Smooth muscle cell (in vitro differentiated cells): ENCODE measurements at regions not wholly inside any gene's neighbourhood (a gene's known extent, or its start where the extent isn't known, plus 50 kb on each side); places are given as distances from the start of the nearest gene placed in this dataset.

Experiments used
- DNase-seq: peaks from one replicate; lab custom pipeline; 2025; ENCODE audit not compliant: unreplicated experiment; lab: John Stamatoyannopoulos, UW
- H2AFZ ChIP-seq: fragments of 200-600 bp; sonication (generic); 2 replicates; pipeline ENCODE4 v1.6.0; 2016; ENCODE audit warnings: antibody characterized with exemption, low read depth, mild to moderate bottlenecking
- H3F3A ChIP-seq: fragments of 200-600 bp; sonication (generic); 2 replicates; pipeline ENCODE4 v1.6.0; 2017; ENCODE audit warnings: antibody characterized with exemption, low read depth
- H3K27ac ChIP-seq: fragments of 200-600 bp; sonication (generic); 2 replicates; pipeline ENCODE4 v1.5.1; 2016; ENCODE audit warnings: low read depth, mild to moderate bottlenecking
- H3K27me3 ChIP-seq: fragments of 200-600 bp; sonication (generic); 2 replicates; pipeline ENCODE4 v1.6.1; 2016; ENCODE audit warnings: low read depth, mild to moderate bottlenecking
- H3K36me3 ChIP-seq: fragments of 200-600 bp; sonication (generic); 2 replicates; pipeline ENCODE4 v1.5.1; 2016; ENCODE audit warnings: low read depth
- H3K4me1 ChIP-seq: fragments of 200-600 bp; sonication (generic); 2 replicates; pipeline ENCODE4 v1.5.1; 2016; ENCODE audit warnings: low read depth
- H3K4me2 ChIP-seq: fragments of 200-600 bp; sonication (generic); 2 replicates; pipeline ENCODE4 v1.6.0; 2016; ENCODE audit warnings: mild to moderate bottlenecking
- H3K4me3 ChIP-seq: fragments of 200-600 bp; sonication (generic); 2 replicates; pipeline ENCODE4 v1.5.1; 2016; ENCODE audit warnings: mild to moderate bottlenecking
- H3K79me2 ChIP-seq: fragments of 200-600 bp; sonication (generic); 2 replicates; pipeline ENCODE4 v1.6.0; 2016; ENCODE audit warnings: low read depth, mild to moderate bottlenecking
- H3K9ac ChIP-seq: fragments of 200-600 bp; sonication (generic); 2 replicates; pipeline ENCODE4 v1.6.0; 2016; ENCODE audit warnings: low read depth
- H3K9me3 ChIP-seq: fragments of 200-600 bp; sonication (generic); replicated peaks from 2 replicates; pipeline ENCODE4 v1.5.1; 2016; ENCODE audit warnings: low read depth
- H4K20me1 ChIP-seq: fragments of 200-600 bp; sonication (generic); 2 replicates; pipeline ENCODE4 v1.6.0; 2016; ENCODE audit warnings: low read depth
- WGBS: methylation state at CpG from one replicate; pipeline ENCODE4 v1.1.7; 2016; ENCODE audit warnings: low lambda C conversion rate; 5-methylcytosine and 5-hydroxymethylcytosine counted together
- TF ChIP-seq, protein P1 (sequence below): fragments of 200-600 bp; sonication (generic); IDR thresholded peaks from 2 replicates; pipeline ENCODE4 v1.5.1; 2017; ENCODE audit warnings: borderline replicate concordance, mild to moderate bottlenecking, antibody characterized with exemption; ENCODE audit not compliant: insufficient read depth, poor library complexity, severe bottlenecking

DNA sequence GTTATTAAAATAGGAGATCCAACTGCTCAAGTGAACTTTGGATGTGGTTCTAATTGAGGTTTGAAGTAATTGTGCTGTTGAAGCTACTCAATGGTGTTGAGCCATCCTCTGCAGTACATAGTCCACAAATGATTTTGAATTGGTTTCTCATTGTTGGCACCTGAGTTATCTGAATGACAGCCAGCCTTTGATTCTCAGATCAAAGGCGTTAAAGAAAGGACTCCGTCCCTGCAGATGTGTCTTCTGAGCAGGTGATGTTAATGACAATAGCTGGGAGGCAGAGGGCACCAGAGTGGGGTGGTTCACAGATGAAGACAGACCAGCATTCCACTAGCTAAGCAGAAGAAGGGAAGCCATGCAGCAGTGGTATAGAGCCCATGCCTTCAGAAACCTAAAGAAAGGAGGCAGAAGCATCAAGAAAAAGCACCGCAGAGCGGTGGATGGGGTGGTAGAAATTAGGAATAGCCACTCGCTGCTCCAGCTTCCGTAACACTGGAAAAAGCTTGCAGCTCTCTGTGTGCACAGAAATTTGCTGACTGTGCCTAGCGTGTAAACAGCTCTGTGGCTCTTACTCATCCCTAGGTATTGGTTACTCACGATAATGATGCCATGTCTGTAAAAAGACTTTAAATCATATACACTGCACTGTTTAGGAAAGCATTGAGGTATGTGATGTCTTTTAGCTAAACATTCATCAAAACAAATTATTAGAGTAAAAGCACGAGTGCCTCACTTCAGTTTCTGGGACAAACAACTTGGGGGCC, 79.2 kb upstream of the CLCN4 start:
- TF ChIP-seq, protein P1, sequence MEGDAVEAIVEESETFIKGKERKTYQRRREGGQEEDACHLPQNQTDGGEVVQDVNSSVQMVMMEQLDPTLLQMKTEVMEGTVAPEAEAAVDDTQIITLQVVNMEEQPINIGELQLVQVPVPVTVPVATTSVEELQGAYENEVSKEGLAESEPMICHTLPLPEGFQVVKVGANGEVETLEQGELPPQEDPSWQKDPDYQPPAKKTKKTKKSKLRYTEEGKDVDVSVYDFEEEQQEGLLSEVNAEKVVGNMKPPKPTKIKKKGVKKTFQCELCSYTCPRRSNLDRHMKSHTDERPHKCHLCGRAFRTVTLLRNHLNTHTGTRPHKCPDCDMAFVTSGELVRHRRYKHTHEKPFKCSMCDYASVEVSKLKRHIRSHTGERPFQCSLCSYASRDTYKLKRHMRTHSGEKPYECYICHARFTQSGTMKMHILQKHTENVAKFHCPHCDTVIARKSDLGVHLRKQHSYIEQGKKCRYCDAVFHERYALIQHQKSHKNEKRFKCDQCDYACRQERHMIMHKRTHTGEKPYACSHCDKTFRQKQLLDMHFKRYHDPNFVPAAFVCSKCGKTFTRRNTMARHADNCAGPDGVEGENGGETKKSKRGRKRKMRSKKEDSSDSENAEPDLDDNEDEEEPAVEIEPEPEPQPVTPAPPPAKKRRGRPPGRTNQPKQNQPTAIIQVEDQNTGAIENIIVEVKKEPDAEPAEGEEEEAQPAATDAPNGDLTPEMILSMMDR: no peak
- Histone ChIP-seq H3K9ac (peak overlapping the region; percentile 28), H3F3A (no peaks in the 10 kb centered on the region), H4K20me1 (no peaks in the 10 kb centered on the region), H3K27ac (peak overlapping the region; percentile 77), H3K79me2 (no peaks in the 10 kb centered on the region), H2AFZ (no peak overlapping the region), H3K4me3 (no peak overlapping the region), H3K9me3 (no peaks in the 10 kb centered on the region), H3K27me3 (no peaks in the 10 kb centered on the region), H3K4me2 (no peak overlapping the region), H3K4me1 (no peaks in the 10 kb centered on the region), H3K36me3 (no peaks in the 10 kb centered on the region)
- 64% methylated on average over 9 of the region's 9 CpGs for WGBS
- DNase-seq: no peak

- DNase-seq: no peak
- TF ChIP-seq, protein P1: no peak
- H3K9ac ChIP-seq: peak overlapping the region; percentile 28
- H4K20me1 ChIP-seq: no peaks in the 10 kb centered on the region
- H3K4me2 ChIP-seq: no peak overlapping the region
- no peaks in the 10 kb centered on the region for H3K27me3 ChIP-seq
- H3K27ac ChIP-seq: peak overlapping the region; percentile 77
- WGBS: 77% methylated on average over 5 of the region's 5 CpGs
- no peak overlapping the region for H3K4me3 ChIP-seq
- no peaks in the 10 kb centered on the region for H3K9me3 ChIP-seq
- H3K4me1 ChIP-seq: no peaks in the 10 kb centered on the region
- H3K79me2 ChIP-seq: no peaks in the 10 kb centered on the region
- H2AFZ ChIP-seq: no peak overlapping the region
- H3K36me3 ChIP-seq: no peaks in the 10 kb centered on the region
- no peaks in the 10 kb centered on the region for H3F3A ChIP-seq
Observed at GRCh38 chrX:10078266-10078665, 78.5 kb upstream of the CLCN4 start.

DNA sequence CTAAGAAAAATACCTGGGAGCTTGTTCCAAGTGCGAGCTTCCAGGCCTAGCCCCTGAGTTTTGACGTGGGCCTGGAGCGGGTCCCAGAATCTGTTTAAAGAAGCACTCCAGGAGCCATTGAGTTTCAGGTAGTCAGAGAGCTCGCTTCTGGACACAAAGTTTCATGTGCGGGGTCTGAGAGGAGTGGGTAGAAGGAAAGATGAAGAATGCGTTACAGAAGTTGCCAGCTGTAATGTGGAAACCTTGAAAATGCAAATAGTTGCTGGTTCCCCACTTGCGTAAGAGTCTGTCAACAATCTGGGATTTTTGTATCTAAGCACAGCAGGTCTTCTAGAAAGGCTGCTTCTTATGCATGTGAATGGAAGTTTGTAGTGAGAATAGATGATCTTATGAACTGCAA, 77.5 kb upstream of the CLCN4 start:
- Histone ChIP-seq H4K20me1 (no peaks in the 10 kb centered on the region), H3K27me3 (no peaks in the 10 kb centered on the region), H3K36me3 (no peaks in the 10 kb centered on the region), H3K4me1 (no peaks in the 10 kb centered on the region), H3K4me3 (no peak overlapping the region), H3K9me3 (no peaks in the 10 kb centered on the region), H3K4me2 (no peak overlapping the region), H2AFZ (no peak overlapping the region), H3K27ac (no peak overlapping the region), H3F3A (no peaks in the 10 kb centered on the region), H3K79me2 (no peaks in the 10 kb centered on the region), H3K9ac (no peak overlapping the region)
- 80% methylated on average over 7 of the region's 7 CpGs for WGBS
- TF ChIP-seq, protein P1: no peak
- no peak for DNase-seq

GRCh38 chrX:10083809-10084208, 73.0 kb upstream of the CLCN4 start:
- no peaks in the 10 kb centered on the region for H4K20me1 ChIP-seq
- H3K27me3 ChIP-seq: no peaks in the 10 kb centered on the region
- TF ChIP-seq, protein P1: no peak
- H3K27ac ChIP-seq: no peak overlapping the region
- H3K79me2 ChIP-seq: no peaks in the 10 kb centered on the region
- no peak overlapping the region for H2AFZ ChIP-seq
- no peaks in the 10 kb centered on the region for H3K36me3 ChIP-seq
- H3K4me1 ChIP-seq: no peaks in the 10 kb centered on the region
- no peak overlapping the region for H3K9ac ChIP-seq
- H3K4me3 ChIP-seq: no peak overlapping the region
- no peaks in the 10 kb centered on the region for H3F3A ChIP-seq
- 62% methylated on average over 2 of the region's 2 CpGs for WGBS
- H3K9me3 ChIP-seq: no peaks in the 10 kb centered on the region
- no peak for DNase-seq
- no peak overlapping the region for H3K4me2 ChIP-seq
